ENCODE measurements at regions not wholly inside any gene's neighbourhood (a gene's known extent, or its start where the extent isn't known, plus 50 kb on each side); places are given as distances from the start of the nearest gene placed in this dataset.

GRCh38 chr9:105072476-105072875, 144.5 kb upstream of the ABCA1 start:
- no peak for DNase-seq (ENCODE audit: low read depth)
- H3K4me3 ChIP-seq (replicated peaks; ENCODE audit: low read depth, low read length): no peak overlapping the region
- TF ChIP-seq, protein P1, sequence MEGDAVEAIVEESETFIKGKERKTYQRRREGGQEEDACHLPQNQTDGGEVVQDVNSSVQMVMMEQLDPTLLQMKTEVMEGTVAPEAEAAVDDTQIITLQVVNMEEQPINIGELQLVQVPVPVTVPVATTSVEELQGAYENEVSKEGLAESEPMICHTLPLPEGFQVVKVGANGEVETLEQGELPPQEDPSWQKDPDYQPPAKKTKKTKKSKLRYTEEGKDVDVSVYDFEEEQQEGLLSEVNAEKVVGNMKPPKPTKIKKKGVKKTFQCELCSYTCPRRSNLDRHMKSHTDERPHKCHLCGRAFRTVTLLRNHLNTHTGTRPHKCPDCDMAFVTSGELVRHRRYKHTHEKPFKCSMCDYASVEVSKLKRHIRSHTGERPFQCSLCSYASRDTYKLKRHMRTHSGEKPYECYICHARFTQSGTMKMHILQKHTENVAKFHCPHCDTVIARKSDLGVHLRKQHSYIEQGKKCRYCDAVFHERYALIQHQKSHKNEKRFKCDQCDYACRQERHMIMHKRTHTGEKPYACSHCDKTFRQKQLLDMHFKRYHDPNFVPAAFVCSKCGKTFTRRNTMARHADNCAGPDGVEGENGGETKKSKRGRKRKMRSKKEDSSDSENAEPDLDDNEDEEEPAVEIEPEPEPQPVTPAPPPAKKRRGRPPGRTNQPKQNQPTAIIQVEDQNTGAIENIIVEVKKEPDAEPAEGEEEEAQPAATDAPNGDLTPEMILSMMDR (IDR thresholded peaks at IDR 0.05; ENCODE audit: low read length, missing control alignments): no peak

DNA sequence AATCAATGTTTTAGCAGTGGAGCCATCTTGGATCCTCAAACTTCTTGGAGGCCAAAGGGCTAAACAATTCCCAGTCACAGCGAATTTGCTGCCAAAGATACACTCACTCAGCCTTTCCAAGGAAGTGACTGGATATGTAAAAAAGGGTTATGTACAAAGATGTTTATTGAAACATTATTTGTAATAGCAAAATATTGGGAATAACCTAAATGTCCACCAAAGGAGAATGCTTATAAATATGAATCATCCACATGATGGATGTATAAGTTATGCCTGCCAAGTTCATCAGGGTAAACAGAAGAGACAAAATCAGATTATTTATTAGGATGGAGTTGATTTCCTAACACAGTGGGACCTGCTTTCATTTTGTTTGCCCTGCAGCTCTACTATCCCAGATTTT, 145.2 kb upstream of the ABCA1 start:
- no peak for DNase-seq (ENCODE audit: low read depth)
- H3K4me3 ChIP-seq (replicated peaks; ENCODE audit: low read depth, low read length): no peak overlapping the region
- TF ChIP-seq, protein P1 (IDR thresholded peaks at IDR 0.05; ENCODE audit: low read length, missing control alignments): no peak

GRCh38 chr9:105074491-105074890, 146.5 kb upstream of the ABCA1 start:
- DNase-seq (ENCODE audit: low read depth): no peak
- TF ChIP-seq, protein P1 (IDR thresholded peaks at IDR 0.05; ENCODE audit: low read length, missing control alignments): no peak
- H3K4me3 ChIP-seq (replicated peaks; ENCODE audit: low read depth, low read length): no peak overlapping the region

DNA sequence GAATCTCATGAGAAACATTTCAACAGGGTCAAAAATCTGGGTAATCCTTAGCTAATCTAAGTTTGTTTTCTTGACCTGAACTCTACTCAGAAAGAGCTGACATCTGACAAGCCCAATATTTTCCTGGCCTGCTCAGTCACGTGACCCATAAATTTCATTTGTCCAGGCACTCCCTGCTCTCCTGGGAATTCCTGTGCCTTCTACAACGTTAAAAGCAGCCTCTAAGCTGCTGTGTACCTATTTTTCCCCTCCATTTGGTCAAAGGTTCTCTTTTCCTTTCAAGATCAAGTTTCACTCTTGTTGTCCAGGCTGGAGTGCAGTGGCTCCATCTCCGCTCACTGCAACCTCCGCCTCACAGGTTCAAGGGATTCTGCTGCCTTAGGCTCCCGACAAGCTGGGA, 148.8 kb upstream of the ABCA1 start:
- TF ChIP-seq, protein P1 (IDR thresholded peaks at IDR 0.05; ENCODE audit: low read length, missing control alignments): no peak
- H3K4me3 ChIP-seq (replicated peaks; ENCODE audit: low read depth, low read length): no peak overlapping the region
- DNase-seq (ENCODE audit: low read depth): no peak

DNA sequence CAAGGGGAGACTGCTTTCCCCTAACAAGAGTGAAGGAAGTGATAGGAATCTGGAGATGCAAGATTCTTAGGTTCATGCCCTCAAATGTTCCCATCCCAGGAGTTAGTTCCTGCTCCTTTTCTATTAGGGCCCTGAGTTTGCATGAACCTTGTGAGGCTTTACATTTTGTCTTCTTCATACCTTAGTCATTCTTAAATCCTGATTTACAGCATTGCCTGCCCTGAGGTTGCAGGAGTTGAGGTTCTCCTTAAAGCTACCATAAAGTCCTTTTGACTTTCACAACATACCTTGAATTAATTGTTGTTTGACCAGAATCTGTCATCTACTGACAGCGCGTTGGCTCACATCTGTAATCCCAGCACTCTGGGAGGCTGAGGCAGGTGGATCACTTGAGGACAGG, 151.5 kb upstream of the ABCA1 start:
- H3K4me3 ChIP-seq (replicated peaks; ENCODE audit: low read depth, low read length): no peak overlapping the region
- TF ChIP-seq, protein P1 (IDR thresholded peaks at IDR 0.05; ENCODE audit: low read length, missing control alignments): no peak
- no peak for DNase-seq (ENCODE audit: low read depth)

DNA sequence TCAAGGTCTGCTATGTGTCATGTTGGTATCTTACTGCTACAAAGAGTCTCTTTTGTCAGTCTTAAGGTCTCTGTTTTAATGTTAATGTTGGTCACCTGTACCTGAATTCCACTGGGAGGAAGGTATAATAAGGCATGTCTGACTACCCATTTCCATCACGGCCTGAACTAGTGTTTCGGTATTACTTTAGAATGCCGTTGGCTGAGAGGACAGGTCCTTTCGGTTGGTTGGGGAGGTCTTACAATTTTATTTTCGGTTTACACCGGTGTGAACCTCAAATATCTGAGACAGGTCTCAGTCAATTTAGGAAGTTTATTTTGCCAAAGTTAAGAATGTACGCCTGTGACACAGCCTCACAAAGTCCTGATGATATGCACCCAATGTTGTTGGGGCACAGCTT, 154.9 kb upstream of the ABCA1 start:
- TF ChIP-seq, protein P1 (IDR thresholded peaks at IDR 0.05; ENCODE audit: low read length, missing control alignments): no peak
- H3K4me3 ChIP-seq (replicated peaks; ENCODE audit: low read depth, low read length): no peak overlapping the region
- DNase-seq (ENCODE audit: low read depth): no peak

DNA sequence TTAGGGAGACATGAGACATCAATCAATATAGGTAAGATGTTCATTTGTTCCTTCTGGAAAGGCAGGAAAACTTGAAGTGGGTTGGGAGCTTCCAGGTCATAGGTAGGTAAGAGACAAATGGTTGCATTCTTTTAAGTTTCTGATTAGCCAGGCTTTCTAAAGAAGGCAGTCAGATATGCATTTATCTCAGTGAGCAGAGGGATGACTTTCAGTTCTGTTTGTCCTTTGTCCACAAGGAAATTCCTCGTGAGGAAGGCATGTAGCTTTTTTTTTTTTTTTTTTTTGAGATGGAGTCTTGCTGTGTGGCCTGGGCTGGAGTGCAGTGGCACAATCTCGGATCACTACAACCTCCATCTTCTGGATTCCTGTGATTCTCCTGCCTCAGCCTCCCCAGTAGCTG, 155.3 kb upstream of the ABCA1 start:
- H3K4me3 ChIP-seq (replicated peaks; ENCODE audit: low read depth, low read length): no peak overlapping the region
- DNase-seq (ENCODE audit: low read depth): no peak
- TF ChIP-seq, protein P1 (IDR thresholded peaks at IDR 0.05; ENCODE audit: low read length, missing control alignments): no peak
